Right lobe of liver (tissue), 4 donors: ENCODE measurements at regions not wholly inside any gene's neighbourhood (a gene's known extent, or its start where the extent isn't known, plus 50 kb on each side); places are given as distances from the start of the nearest gene placed in this dataset.

Experiments used
- POLR2A ChIP-seq: fragments of 450-650 bp; IDR thresholded peaks from one replicate; pipeline ENCODE4 v1.6.1; 2017; ENCODE audit warnings: antibody characterized with exemption, mild to moderate bottlenecking
- TF ChIP-seq, protein P1 (sequence below), 4 donors: fragments of 200-600 bp in 3 of 4; fragments of 450-650 bp in 1 of 4; IDR thresholded peaks; one replicate each; pipeline versions ENCODE4 v1.5.1 to v1.8.0; 2016 to 2022; ENCODE audit warnings: antibody characterized with exemption in 4 of 4, mild to moderate bottlenecking in 2 of 4
- donor health status: DM: no; HTN: no; CAD: no.
- donor health status: DM: no; HTN: no; CAD: no.
- donor health status: DM: no; HTN: yes; CAD: no.

DNA sequence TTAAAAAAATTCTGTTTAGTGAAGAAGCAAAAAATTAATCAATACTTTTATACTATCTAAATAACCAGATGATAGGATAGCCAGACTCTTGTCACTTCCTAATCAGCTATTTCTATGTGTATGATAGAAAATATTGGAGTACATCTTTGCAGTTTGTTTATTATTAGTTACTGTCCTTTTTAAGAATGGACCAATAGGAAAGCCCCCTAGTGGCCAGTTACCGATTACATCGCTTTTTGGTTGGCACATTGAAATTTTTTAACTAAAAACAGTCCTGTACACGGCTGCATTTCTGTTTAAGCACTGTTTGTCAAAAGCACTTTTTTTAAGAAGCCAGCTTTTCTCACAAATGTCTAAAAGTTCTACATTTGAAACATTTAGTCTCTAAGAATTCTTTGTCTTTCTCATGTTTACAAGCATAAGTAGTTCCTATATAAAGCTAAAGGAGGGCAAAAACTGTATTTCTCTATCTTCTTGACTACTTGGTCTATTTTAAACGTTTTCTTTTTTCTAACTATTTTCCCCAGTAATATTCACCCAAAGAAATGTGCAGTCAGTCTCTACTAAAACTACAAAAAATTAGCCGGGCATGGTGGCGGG, 253.2 kb upstream of the LRTM1 start:
- TF ChIP-seq, protein P1, sequence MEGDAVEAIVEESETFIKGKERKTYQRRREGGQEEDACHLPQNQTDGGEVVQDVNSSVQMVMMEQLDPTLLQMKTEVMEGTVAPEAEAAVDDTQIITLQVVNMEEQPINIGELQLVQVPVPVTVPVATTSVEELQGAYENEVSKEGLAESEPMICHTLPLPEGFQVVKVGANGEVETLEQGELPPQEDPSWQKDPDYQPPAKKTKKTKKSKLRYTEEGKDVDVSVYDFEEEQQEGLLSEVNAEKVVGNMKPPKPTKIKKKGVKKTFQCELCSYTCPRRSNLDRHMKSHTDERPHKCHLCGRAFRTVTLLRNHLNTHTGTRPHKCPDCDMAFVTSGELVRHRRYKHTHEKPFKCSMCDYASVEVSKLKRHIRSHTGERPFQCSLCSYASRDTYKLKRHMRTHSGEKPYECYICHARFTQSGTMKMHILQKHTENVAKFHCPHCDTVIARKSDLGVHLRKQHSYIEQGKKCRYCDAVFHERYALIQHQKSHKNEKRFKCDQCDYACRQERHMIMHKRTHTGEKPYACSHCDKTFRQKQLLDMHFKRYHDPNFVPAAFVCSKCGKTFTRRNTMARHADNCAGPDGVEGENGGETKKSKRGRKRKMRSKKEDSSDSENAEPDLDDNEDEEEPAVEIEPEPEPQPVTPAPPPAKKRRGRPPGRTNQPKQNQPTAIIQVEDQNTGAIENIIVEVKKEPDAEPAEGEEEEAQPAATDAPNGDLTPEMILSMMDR (IDR thresholded peaks at IDR 0.05), result peak; percentile 55 to 82 (median 79)
- no peak for TF ChIP-seq POLR2A
